Thyroid gland (tissue), 4 donors: ENCODE measurements at regions not wholly inside any gene's neighbourhood (a gene's known extent, or its start where the extent isn't known, plus 50 kb on each side); places are given as distances from the start of the nearest gene placed in this dataset.

Experiments
- CTCF ChIP-seq, 6 experiments: fragments of 200-600 bp in 3 of 6; fragments of 450-650 bp in 3 of 6; sonication (generic) in 3 of 6; IDR thresholded peaks; one replicate each; pipeline ENCODE4 v1.5.1; 2016 to 2019; ENCODE audit warnings: antibody characterized with exemption in 6 of 6, mild to moderate bottlenecking in 2 of 6, inconsistent platforms in 1 of 6, moderate library complexity in 1 of 6
- POLR2A ChIP-seq, 2 donors: fragments of 450-650 bp; IDR thresholded peaks; one replicate each; pipeline ENCODE4 v1.6.1; 2017; ENCODE audit warnings: antibody characterized with exemption in 2 of 2, mild to moderate bottlenecking in 2 of 2, moderate library complexity in 1 of 2

GRCh38 chr2:223315813-223316212 lies 263.8 kb downstream of the KCNE4 start:
- no peak for TF ChIP-seq POLR2A (IDR thresholded peaks at IDR 0.05)
- TF ChIP-seq CTCF (IDR thresholded peaks at IDR 0.05), result no peak
